SKM-1 (cell line): ENCODE measurements at regions not wholly inside any gene's neighbourhood (a gene's known extent, or its start where the extent isn't known, plus 50 kb on each side); places are given as distances from the start of the nearest gene placed in this dataset.
"Not testable (repeated sequence)": the region's sequence is repeated elsewhere in the genome, so short reads cannot be mapped to it uniquely, and the experiment has no call there.

Source experiments
- DNase-seq: peaks from one replicate; lab custom pipeline; 2025; ENCODE audit not compliant: unreplicated experiment; lab: John Stamatoyannopoulos, UW

GRCh38 chr1:222187566-222188332 lies 360.2 kb downstream of the HHIPL2 start:
- no peak for DNase-seq

- DNase-seq, result no peak
Measured at GRCh38 chr1:222182641-222183040, 365.3 kb downstream of the HHIPL2 start.

DNA sequence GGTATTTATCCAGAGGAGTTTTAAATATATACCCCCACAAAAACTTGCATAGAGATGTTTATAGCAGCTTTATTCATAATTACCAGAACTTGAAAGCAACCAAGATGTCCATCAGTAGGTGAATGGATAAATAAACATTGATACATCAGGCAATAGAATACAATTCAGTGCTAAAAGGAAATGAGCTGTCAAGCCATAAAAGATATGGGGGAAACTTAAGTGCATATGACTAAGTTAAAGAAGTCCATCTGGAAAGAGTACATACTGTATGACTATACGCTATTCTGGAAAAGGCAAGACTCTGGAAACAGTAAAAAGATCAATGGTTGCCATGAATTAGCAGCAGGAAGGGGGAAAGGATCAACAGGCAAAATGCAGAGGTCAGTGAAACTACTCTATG lies 366.7 kb downstream of the HHIPL2 start:
- no peak for DNase-seq

DNA sequence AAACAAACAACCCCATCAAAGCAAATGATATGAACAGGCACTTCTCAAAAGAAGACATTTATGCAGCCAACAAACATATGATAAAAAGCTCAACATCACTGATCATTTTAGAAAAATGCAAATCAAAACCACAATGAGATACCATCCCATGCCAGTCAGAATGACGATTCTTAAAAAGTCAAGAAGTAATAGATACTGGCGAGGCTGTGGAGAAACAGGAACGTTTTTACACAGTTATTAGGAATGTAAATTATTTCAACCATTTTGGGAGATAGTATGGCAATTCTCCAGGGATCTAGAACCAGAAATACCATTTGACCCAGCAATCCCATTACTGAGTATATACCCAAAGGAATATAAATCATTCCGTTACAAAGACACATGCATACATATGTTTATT lies 370.4 kb downstream of the HHIPL2 start:
- not testable (repeated sequence) for DNase-seq

- DNase-seq, result peak; percentile 27
Measured at GRCh38 chr1:222171005-222171404, 376.9 kb downstream of the HHIPL2 start.

- DNase-seq, result no peak
Measured at GRCh38 chr1:222168621-222169020, 379.3 kb downstream of the HHIPL2 start.

- DNase-seq, result no peak
Measured at GRCh38 chr1:222167896-222168295, 380.0 kb downstream of the HHIPL2 start.

DNA sequence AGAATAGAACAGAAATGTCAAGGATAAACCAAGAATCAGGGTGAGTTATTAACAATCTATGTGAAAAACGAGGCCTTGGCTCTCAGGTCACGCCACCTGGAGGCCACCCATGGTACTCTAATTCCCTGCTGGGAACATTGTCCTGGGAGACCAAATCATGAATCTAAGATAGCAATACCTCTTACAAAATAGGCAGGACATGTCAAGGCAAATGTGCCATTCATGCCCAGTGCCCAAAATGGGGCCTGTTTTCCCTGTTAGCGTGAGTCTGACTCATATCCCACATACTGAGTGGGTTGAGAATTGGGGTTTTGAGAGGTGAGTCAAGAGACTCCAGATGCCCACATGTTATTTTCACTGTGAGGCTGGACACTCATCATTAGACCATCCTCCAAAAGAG lies 380.8 kb downstream of the HHIPL2 start:
- DNase-seq, result peak; percentile 37

GRCh38 chr1:222165629-222166028 lies 382.3 kb downstream of the HHIPL2 start:
- DNase-seq, result no peak

GRCh38 chr1:222163895-222164294 lies 384.0 kb downstream of the HHIPL2 start:
- DNase-seq, result no peak

DNA sequence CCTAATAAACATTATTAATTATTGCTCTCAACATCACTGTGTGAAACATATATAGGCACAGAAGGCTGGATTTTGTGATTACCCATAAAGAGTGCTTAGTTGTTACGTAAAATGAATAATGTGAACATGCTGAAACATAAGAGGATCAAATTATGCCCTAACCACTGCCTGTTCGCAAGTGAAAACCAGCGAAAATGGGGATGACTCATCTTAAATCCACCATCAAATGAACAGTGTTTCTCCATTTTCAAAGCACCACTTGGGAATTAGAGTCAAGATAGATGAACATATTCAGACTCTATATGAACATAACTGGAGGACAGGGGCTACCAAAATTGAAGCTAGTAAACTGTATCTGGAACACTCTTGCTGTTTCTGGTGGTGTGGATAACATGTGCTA lies 386.2 kb downstream of the HHIPL2 start:
- no peak for DNase-seq

- DNase-seq, result no peak
Measured at GRCh38 chr1:222157612-222158011, 390.3 kb downstream of the HHIPL2 start.

DNA sequence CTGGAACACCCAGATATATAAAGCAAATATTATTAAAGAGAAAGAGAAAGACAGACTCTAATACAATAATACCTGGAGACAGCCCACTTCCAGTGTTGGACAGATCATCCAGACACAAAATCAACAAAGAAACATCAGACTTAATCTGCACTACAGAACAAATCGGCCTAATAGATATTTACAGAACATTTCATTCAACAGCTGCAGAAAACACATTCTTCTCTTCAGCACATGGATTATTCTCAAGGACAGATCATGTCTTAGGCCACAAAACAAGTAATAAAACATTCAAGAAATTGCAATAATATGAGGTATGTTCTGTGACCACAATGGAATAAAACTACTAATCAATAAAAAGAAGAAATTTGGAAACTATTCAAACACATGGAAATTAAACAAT lies 398.3 kb upstream of the DUSP10 start:
- no peak for DNase-seq

DNA sequence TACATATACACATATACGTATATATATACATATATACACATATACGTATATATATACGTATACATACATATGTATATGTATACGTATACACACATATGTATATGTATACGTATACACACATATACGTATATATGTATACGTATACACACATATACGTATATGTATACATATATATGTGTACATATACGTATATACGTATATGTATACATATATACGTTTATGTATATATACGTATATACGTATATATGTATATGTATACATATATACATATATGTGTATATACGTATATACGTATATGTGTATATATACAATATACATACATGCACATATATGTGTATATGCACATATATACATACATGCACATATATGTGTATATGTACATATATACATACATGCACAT lies 396.2 kb upstream of the DUSP10 start:
- DNase-seq, result no peak

GRCh38 chr1:222136869-222137268 lies 395.0 kb upstream of the DUSP10 start:
- no peak for DNase-seq

DNA sequence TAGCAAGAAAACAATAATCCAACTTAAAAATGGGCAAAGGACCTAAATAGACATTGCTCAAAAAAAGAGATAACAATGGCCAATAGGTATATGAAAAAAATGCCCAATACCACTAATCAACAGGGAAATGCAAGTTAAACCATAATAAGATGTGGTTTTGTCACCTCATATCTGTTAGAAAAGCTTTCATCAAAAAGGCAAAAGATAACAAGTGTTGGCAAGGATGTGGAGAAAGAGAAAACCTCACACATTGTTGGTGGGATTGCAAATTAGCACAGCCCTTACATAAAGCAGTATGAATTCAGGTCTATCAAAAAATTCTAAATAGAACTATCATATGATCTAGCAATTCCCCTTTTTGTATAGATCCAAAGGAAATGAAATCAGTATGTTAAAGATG lies 387.2 kb upstream of the DUSP10 start:
- no peak for DNase-seq

DNA sequence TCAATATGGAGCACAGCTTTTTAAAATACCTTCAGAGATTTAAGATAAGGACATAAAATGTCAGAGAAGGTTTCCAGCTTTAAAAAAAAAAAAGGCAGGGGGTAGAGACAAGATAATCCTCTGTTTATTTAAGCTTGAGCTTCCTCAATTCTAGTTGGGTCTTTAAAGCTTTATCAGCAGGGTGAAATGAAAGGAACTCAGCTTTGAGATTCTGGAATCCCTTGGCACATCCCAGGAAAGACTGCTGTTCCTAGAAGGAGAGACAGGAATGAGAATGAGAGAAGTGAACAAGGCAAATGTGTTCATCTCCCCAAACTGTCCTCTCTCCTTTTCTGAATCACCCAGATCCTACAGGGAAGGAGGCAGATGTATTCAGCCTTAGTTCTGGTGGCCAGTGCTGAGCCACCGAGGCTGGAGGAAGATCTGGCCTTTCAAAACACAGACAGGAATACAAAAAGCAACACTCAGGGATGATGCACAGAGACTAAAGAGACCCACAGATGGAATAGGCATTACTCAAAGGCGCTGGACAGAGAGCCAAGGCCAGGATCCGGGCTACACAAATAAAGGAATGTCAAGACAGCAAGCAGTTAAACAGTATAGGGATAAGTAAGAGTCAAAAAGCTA lies 385.8 kb upstream of the DUSP10 start:
- no peak for DNase-seq

DNA sequence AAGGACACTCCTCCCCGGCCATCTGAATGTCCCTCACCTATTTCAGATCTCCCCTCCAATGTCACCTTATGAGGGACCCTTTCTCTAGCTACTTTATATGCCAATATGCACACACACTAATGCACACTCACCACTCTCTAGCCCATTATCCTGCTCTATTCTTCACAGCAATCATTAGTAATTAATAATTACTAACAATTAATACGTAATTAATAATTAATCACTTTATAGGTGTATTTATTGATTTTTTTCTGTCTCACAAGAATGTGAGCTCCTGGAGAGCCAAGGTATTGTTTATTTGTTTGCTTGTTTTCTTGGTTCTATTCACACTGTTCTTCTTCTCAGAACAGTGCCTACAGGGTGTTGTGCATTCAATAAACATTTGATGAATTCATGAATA lies 385.2 kb upstream of the DUSP10 start:
- DNase-seq, result no peak

DNA sequence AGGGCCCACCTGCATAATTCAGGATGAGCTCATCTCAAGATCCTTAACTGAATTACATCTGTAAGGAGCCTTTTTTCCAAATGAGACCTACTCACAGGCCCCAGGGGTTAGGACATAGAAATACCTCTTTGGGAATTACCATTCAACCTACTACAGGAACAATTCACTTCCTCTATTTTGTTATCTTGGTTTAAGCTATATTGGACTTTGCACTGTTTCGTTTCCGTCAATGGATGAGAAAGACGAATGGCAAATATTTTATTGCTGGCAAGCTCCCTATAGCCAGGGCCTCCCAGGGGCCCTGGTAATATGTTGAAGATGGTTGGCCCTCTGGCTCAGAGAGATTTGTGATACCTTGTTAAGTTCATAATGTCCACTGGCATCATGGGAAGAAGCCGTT lies 384.2 kb upstream of the DUSP10 start:
- no peak for DNase-seq

- no peak for DNase-seq
Measured at GRCh38 chr1:222124602-222125001, 382.7 kb upstream of the DUSP10 start.

DNA sequence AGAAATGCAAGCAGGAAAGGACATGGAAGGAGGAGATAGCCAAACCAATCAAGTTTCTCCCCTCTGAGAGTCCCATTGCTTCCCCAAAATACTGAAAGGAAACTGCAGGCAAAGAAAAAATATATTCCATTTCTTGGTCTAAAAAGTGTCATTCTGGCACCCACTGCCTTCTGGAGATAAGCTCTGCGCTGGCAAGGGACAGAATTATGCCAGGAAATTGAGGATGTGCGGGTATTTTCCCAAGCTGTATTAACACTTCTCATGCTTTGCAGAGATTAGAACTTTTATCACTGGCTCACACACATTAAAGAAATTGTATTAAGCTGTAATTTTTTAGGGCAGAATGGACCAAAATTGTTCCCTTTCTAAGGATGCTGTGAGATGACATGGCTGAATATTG lies 381.2 kb upstream of the DUSP10 start:
- no peak for DNase-seq

GRCh38 chr1:222117809-222118208 lies 375.9 kb upstream of the DUSP10 start:
- no peak for DNase-seq
